Upper lobe of left lung (tissue), 4 donors: ENCODE measurements at regions not wholly inside any gene's neighbourhood (a gene's known extent, or its start where the extent isn't known, plus 50 kb on each side); places are given as distances from the start of the nearest gene placed in this dataset.

Experiments used
- CTCF ChIP-seq, 6 experiments: fragments of 450-650 bp in 4 of 6; fragments of 200-600 bp in 2 of 6; sonication (generic) in 2 of 6; IDR thresholded peaks; one replicate each; pipeline ENCODE4 v1.5.1; 2016 to 2019; ENCODE audit warnings: antibody characterized with exemption in 6 of 6
- POLR2A ChIP-seq, 4 donors: fragments of 450-650 bp; IDR thresholded peaks; one replicate each; pipeline ENCODE4 v1.5.1; 2016 to 2017; ENCODE audit warnings: antibody characterized with exemption in 4 of 4, mild to moderate bottlenecking in 2 of 4

DNA sequence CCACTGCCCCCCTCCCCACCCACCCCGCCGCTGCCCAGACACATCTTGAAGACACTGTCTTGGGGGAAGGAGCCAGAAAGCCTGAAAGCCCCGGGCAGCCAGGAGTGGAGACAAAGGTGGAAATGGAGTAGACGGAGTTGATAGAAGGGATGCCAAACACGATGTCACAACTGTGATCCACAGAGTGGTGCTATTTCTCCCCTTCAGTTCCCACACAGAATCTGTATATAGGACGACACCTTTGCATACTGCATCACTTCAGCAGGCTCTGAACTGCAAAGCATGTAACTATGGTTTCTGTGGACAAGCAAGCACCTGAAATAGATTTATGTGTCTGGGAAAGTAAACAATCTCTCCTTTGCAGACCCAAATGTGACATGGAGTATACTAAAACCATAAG lies 56.4 kb upstream of the F13A1 start:
- TF ChIP-seq POLR2A (IDR thresholded peaks at IDR 0.05) = no peak
- TF ChIP-seq CTCF (IDR thresholded peaks at IDR 0.05) = no peak
